ENCODE measurements at regions not wholly inside any gene's neighbourhood (a gene's known extent, or its start where the extent isn't known, plus 50 kb on each side); places are given as distances from the start of the nearest gene placed in this dataset.

DNA sequence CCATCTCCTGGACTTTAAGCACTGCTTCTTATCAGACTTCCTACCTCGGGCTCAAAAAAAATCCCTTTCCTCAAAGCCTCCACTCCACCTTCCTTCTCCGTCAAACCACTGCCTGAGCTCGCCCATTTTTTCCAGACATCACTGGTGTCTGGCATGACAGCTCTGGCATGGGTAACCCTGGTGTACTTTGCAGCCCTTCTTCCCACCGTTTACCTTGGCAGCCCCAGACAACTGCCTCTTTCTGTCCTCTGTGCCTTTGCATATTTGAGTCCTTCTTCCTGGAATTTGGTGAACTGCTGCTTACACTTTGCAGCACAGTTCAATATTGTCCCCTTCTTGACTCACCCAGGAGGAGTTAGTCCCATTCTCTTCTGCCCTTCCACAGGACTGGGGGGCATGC lies 144.6 kb upstream of the TBX20 start:
- no peak for TF ChIP-seq POLR2A (IDR thresholded peaks at IDR 0.05; ENCODE audit: low read length)
- no peak for TF ChIP-seq GATA1 (IDR thresholded peaks at IDR 0.05; ENCODE audit: low read depth, low read length)
- DNase-seq = no peak

DNA sequence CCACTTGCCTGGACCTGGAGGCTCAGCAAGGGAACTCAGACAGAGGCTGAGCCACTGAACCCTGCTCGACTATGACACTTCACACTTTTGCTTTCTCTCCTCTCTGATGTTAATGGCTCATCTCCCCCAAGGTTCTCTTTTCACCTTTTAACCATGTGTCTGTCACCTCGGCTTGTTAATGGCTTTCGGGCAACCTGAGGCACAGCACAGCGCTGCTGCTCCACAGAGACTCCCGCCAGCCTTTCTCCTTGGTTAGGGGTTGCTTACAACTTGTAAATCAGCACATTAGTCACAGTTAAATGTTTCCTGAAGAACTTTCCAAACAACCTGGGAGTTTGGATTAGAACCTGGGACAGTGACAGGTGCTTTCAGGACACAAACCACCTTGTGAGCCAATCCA lies 136.2 kb upstream of the TBX20 start:
- TF ChIP-seq GATA1 (IDR thresholded peaks at IDR 0.05; ENCODE audit: low read depth, low read length) (no peak), POLR2A (IDR thresholded peaks at IDR 0.05; ENCODE audit: low read length) (no peak)
- DNase-seq = no peak

DNA sequence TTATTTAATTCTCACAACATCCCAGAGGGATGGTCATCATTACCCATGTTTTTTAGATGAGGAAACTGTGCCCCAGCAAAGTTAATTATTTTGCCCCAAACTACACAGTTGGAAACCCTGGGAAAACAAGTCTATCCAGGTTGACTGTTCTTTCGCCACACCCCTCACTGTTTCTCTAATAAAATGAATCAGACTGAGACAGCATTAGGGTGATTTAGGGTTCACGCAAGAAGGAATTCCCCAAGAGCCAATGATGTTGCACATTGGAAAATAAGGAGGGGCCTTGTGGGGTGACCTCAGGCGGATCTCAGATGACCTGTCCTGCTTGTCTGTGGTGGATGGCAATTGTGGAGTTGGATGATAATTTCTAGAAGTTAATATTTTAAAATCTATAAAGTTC lies 135.7 kb upstream of the TBX20 start:
- DNase-seq = no peak
- no peak for TF ChIP-seq POLR2A (IDR thresholded peaks at IDR 0.05; ENCODE audit: low read length)
- TF ChIP-seq GATA1 (IDR thresholded peaks at IDR 0.05; ENCODE audit: low read depth, low read length) = no peak

DNA sequence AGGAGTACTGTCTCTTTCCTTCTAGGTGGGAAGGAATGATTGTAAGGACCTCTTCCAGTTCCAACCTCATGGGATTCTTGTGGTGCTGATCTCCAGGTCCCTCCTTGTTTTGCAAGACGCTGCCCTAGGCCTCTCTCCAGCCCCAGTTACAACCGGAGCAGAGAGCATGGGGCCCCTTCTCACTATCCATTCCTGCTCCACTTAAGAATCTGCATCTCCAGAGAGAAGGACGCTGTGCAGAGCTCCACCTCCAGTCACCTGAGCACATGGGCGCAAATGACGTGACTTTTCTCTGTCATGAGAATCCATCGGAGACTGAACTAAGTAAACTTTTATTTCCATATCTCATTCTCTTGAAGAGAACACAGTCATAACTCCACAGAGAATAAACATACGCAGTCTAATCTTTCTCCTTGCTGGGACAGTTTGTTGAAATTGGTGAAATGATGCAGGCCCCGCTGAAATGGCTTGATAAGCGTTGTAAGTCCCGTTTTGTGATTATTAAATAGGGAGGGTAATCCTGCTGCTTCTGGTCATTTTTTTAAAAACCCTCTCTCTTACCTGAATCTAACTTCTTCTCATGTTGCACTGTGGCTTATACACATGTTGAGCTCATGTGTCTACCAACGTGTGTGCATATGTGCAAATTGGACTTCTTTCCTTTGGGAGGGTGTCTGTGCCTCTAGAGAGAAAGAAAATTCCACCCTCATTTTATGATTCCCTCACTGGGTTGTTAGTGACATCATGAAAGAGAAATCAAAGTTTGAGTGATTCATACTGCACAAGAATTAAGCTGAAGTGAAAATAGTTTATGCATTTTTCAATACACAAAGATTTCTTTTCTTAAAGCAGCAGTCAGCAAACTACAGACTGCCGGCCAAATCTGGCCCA lies 133.2 kb upstream of the TBX20 start:
- TF ChIP-seq GATA1 (IDR thresholded peaks at IDR 0.05; ENCODE audit: low read depth, low read length) = no peak
- DNase-seq = no peak

DNA sequence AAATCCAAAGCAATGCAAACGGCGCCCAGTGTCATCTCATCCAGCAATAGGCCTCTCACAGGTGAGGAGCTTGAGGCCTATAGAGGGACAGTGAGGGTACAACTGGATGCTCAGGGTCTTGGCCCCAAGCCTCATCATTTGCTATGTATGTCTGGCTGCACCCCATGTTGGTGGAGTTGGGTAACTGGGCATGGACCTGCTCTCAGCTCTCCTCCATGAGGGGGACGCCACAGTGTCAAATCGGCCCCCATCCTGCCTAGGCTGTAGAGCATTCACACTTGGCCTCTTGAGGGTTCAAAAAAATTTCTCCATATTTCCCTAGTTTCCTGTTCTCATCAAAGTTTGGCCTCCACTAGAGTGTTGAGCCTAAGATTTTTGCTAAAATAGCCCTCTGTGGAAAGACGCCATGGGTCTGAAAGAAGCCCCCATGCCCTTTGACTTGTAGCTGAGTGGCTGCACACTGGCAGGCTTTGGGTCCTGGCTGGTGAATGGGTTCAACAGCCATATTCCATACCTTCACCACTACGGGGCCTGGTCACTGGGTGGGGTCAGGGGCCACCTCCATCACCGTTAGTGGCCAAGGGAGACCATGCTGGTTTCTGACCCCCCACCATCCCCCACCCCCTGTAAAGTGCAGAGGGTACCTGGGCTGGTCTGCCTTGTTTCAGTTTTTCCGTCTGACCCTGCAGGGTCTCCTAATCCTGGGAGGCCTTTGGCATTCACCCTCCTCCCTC lies 132.3 kb upstream of the TBX20 start:
- no peak for DNase-seq
- TF ChIP-seq POLR2A (IDR thresholded peaks at IDR 0.05; ENCODE audit: low read length) = no peak
- no peak for TF ChIP-seq GATA1 (IDR thresholded peaks at IDR 0.05; ENCODE audit: low read depth, low read length)

DNA sequence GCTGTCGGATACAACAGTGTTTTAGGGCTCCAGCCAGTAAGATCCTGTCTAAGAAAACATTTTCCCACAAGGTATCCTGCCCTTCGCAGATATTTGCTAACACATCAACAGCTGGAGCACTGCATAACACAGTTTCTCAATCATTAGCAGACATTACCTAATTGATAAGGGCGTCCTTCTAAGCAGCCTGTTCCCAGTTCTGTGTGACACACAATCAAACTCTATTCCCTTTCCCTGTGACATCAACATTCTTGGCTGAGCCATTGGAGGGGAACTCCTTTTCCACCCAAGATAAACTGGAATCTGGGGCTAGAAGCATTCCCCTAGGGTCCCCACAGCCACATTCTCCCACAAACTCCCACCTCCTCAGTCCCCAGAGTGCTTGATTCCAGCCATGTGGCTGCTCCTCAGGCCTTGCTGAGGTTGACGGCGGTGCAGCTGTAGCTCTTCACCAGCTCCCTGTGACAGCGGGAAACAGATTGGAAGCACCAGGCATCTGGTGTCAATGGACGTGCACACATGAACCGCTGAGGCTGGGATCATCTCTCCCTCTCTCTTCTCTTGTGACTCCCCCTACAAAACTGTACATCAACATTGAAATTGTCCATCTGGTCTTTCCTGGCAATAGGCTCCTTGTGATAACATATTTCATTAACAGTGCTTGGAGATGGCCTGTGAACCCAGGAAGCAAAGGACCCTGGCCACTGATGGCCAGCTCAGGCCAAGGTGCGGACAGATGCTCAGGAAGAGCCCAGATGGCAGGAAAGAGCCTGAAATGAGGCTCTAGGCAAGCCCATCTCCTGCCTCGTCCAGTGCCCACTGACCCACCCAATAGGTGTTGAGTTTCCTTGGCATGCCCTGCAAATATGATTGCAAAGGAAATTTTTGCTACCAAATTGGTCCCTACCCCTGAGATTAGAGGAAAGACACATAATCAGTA lies 131.1 kb upstream of the TBX20 start:
- TF ChIP-seq POLR2A (IDR thresholded peaks at IDR 0.05; ENCODE audit: low read length) (no peak), GATA1 (IDR thresholded peaks at IDR 0.05; ENCODE audit: low read depth, low read length) (no peak)
- DNase-seq = no peak

DNA sequence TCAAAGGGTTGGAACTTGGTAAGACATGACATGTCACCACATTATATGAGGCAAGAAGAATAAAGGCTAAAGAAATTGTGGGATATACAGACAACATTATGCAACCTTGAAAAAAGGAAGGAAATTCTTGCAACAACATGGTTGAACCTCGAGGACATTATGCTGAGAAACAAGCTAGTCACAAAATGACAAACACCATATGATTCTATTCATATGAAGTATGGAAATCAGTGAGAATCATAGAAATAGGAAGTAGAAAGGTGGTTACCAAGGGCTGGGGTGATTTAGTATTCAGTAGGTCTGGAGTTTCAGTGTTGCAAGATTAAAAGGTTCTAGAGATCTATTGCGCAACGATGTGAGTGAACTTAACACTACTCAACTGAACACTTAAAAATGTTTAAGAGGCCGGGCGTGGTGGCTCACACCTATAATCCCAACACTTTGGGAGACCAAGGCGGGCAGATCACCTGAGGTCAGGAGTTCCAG lies 126.9 kb upstream of the TBX20 start:
- no peak for TF ChIP-seq GATA1 (IDR thresholded peaks at IDR 0.05; ENCODE audit: low read depth, low read length)
- no peak for TF ChIP-seq POLR2A (IDR thresholded peaks at IDR 0.05; ENCODE audit: low read length)
- no peak for DNase-seq

DNA sequence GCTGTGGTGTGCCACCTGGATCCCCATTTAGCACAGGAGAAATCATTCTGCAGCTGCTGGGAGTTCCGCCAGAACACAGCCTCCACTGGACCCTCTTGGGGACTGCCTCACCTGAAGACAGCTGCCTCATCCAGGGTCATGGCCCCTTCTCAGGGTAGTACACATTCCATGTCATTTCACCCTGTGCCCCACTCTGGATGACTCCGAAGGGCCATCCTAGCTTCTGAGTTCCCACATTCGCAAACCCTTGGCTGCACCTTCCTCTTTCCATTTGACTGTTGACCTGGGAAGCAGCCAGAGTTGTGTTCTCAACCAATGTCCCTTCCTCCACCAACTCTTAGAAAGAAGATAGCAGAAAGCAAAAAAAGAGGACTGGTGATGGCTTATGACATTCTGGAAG lies 125.6 kb upstream of the TBX20 start:
- no peak for DNase-seq

DNA sequence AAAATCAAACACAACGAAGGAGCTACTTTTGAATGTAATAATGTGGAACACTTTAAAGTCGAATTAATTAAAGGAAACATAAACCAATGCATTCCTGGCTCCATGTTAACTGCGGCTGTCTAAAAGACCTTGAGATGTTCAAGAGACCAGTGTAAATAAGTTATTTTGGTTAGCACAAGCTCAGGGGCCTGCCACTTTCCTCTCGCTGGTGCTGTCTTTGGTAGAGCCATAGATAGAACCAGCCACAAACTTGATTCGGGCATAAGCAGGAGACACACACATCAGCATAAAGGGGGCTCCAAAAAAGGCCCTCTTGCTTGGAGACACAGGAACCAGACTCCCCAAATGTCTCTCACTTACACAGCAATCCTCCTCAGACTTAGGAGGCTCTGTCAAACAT lies 121.6 kb upstream of the TBX20 start:
- DNase-seq = no peak
- TF ChIP-seq GATA1 (IDR thresholded peaks at IDR 0.05; ENCODE audit: low read depth, low read length) = no peak
- no peak for TF ChIP-seq POLR2A (IDR thresholded peaks at IDR 0.05; ENCODE audit: low read length)

More for the DNA sequence above, 125.6 kb upstream of the TBX20 start:
- TF ChIP-seq POLR2A (IDR thresholded peaks at IDR 0.05; ENCODE audit: low read length) (no peak), GATA1 (IDR thresholded peaks at IDR 0.05; ENCODE audit: low read depth, low read length) (no peak)

DNA sequence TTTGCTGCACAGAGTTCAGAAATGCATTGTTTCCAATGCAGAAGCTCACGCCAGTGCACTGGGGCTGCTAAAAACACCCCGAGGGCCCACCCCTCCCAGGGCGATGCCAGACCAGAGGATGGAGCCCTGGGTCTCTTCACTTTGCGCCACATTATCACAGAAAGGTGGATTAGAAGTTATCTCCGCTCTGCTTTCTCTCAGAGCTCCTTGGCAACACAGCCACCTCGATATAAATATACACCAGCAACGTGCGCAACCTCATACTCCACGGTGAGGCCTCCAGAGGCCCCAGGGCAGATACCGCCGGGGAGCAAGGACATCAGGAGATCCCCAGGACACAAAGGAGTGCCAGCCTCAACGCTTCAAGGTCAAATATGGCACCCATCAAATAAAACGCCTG lies 121.0 kb upstream of the TBX20 start:
- no peak for TF ChIP-seq GATA1 (IDR thresholded peaks at IDR 0.05; ENCODE audit: low read depth, low read length)
- DNase-seq = no peak

DNA sequence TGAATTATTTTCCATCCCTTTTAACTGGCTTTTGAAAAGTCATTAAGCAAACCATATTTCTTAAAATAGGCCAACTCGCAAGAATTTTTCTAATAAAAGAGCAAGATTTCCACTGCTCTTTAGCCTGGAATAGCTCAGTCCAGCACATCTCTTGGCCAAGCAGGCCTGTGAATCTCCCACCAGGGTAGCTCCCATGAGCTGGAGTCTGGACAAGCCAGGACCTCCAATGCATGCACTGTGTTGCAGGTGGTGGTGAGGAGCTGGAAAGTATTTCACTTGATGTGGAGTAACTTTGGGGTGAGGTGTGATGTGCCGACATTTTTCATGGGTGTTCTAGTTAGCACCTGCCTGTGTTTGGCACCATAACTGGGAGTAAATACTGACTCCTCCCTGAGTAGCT lies 117.3 kb upstream of the TBX20 start:
- DNase-seq = no peak
- TF ChIP-seq GATA1 (IDR thresholded peaks at IDR 0.05; ENCODE audit: low read depth, low read length) (no peak), POLR2A (IDR thresholded peaks at IDR 0.05; ENCODE audit: low read length) (no peak)

DNA sequence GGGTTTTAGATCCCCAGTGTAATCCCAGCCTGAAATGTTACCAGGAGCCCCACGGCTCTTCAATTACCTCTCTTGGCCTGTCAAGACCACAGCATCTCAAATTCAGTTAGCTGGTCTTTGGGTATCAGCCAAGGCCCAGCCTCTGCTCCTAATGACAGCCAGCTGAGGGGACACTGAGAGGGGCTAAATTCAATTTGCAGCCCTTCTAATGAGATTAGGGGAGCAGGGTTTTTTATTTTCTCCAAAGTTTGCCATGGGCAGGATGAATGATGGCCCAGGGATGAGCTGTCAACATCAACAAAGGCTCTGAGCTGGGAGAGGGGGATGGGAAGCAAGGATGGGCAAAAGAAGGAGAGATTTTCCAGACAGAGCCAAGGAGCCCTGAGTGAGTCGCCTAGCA lies 116.8 kb upstream of the TBX20 start:
- no peak for DNase-seq
- TF ChIP-seq GATA1 (IDR thresholded peaks at IDR 0.05; ENCODE audit: low read depth, low read length) (no peak), POLR2A (IDR thresholded peaks at IDR 0.05; ENCODE audit: low read length) (no peak)

DNA sequence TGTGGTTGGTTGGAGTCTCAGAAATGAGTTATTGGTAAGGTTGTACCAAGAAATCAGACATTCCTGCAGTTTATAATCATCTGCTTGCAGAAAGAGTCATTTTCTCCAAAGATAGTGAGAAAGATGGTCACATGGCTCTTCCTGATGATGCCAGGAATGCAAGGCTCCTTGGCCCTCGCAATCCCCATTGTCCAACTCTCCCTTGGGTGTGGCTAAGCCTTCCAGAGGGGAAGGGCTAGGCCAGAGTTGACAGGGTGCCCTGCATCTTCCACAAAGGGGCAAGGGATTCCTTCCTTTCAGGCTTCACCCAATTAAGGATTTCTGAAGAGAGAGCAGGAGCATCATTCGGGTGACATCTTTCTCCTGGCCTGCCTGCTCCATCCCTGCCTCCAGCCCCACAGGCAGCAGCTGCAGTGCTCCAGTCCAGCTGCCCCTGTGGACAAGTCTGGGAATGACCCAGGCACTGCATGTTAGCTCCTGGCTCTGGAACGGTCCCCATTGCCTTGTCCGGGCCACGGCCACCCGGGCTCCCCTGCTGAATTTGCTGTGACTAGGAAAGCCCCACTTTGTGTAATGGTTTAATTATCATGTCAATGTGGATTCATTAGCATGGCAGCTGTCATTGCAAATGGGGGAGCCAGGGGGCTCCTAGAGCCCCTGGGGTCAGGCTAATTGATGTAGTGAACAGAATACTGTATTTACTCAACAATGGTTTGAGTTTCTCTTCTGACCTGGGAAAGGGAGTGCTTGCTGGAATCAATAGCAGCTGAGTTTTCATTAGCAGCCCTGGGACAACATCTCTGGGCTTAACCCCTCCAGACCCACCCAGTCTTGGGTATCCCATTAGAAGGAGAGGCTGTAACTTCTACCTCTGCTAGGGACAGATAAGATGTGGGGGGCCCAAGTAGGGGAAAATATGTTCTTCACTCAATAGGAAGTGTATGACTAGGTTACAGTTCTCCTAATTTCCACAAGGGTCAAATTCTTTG lies 112.6 kb upstream of the TBX20 start:
- DNase-seq = peak; percentile 59 to 77
- TF ChIP-seq POLR2A (IDR thresholded peaks at IDR 0.05; ENCODE audit: low read length) (no peak), GATA1 (IDR thresholded peaks at IDR 0.05; ENCODE audit: low read depth, low read length) (no peak)
